IMR-90 (cell line): ENCODE measurements at regions not wholly inside any gene's neighbourhood (a gene's known extent, or its start where the extent isn't known, plus 50 kb on each side); places are given as distances from the start of the nearest gene placed in this dataset.

Source experiments
- ATAC-seq: fragments of 200-7000 bp; cut with Tn5 transposase; 2 replicates; pipeline ENCODE4 v1.9.1; 2020; ENCODE audit warnings: low read depth, mild to moderate bottlenecking, moderate library complexity
- BruUV-seq: library from RNA; stranded (reverse); fragments of 400-500 nt; replicated peaks from 2 replicates; lab custom pipeline; 2021; lab: Mats Ljungman, UMichigan
- CTCF ChIA-PET: fragments of 300-600 bp; formaldehyde crosslinking; extraction: SDS; loops from one replicate; lab custom pipeline; 2021; ENCODE audit warnings: antibody characterized with exemption; lab: Yijun Ruan, JAX
- POLR2A ChIA-PET: fragments of 300-600 bp; sonication (Branson Sonifier 250); formaldehyde crosslinking; loops from one replicate; lab custom pipeline; 2022; ENCODE audit warnings: antibody characterized with exemption; ENCODE audit not compliant: unreplicated experiment; lab: Charles Lee
- DNase-seq: peaks from one replicate; pipeline ENCODE4 v3.0.0; 2013
- H2AFZ ChIP-seq: replicated peaks from 2 replicates; pipeline ENCODE3; 2013; ENCODE audit warnings: low read length, mild to moderate bottlenecking; ENCODE audit not compliant: poor library complexity
- H2AK5ac ChIP-seq: 2 replicates; pipeline ENCODE4 v1.6.1; 2013; ENCODE audit warnings: low read depth, low read length, inconsistent platforms
- H2AK9ac ChIP-seq: replicated peaks from 2 replicates; pipeline ENCODE3; 2013; ENCODE audit warnings: mild to moderate bottlenecking, low read depth, low read length, moderate library complexity; ENCODE audit not compliant: poor library complexity
- H2BK120ac ChIP-seq: 2 replicates; pipeline ENCODE4 v1.6.1; 2013; ENCODE audit warnings: low read depth, low read length, inconsistent platforms
- H2BK15ac ChIP-seq: 3 replicates; pipeline ENCODE4 v1.6.1; 2013; ENCODE audit warnings: low read depth, low read length, inconsistent platforms
- H2BK20ac ChIP-seq: 2 replicates; pipeline ENCODE4 v1.6.1; 2013; ENCODE audit warnings: low read depth, mild to moderate bottlenecking, inconsistent platforms, low read length, moderate library complexity
- H2BK5ac ChIP-seq: 2 replicates; pipeline ENCODE4 v1.6.1; 2013; ENCODE audit warnings: mild to moderate bottlenecking, low read depth, low read length, inconsistent platforms; ENCODE audit not compliant: poor library complexity, severe bottlenecking
- H3K14ac ChIP-seq: replicated peaks from 2 replicates; pipeline ENCODE4 v1.6.1; 2013; ENCODE audit warnings: low read depth, low read length, inconsistent platforms
- H3K18ac ChIP-seq: 2 replicates; pipeline ENCODE4 v1.6.1; 2013; ENCODE audit warnings: low read depth, low read length, control low read depth
- H3K23ac ChIP-seq: 2 replicates; pipeline ENCODE4 v1.6.1; 2013; ENCODE audit warnings: low read depth, low read length, inconsistent platforms
- H3K27ac ChIP-seq: 2 replicates; pipeline ENCODE4 v1.5.1; 2013; ENCODE audit warnings: mild to moderate bottlenecking, control low read depth, low read length; ENCODE audit not compliant: insufficient read depth
- H3K27me3 ChIP-seq: 2 replicates; pipeline ENCODE4 v1.6.1; 2013; ENCODE audit warnings: low read length; ENCODE audit not compliant: control insufficient read depth, insufficient read depth
- H3K36me3 ChIP-seq: 2 replicates; pipeline ENCODE4 v1.6.1; 2013; ENCODE audit warnings: low read length, mixed read lengths; ENCODE audit not compliant: control insufficient read depth, insufficient read depth
- H3K4ac ChIP-seq: 2 replicates; pipeline ENCODE4 v1.6.1; 2013; ENCODE audit warnings: low read depth, low read length, inconsistent platforms
- H3K4me1 ChIP-seq: 2 replicates; pipeline ENCODE4 v1.6.1; 2013; ENCODE audit warnings: low read length, mixed read lengths; ENCODE audit not compliant: control insufficient read depth, insufficient read depth
- H3K4me2 ChIP-seq: 2 replicates; pipeline ENCODE4 v1.6.1; 2013; ENCODE audit warnings: low read depth, mild to moderate bottlenecking, control low read depth, low read length, moderate library complexity
- H3K4me3 ChIP-seq: 2 replicates; pipeline ENCODE4 v1.5.1; 2013; ENCODE audit warnings: low read depth, mild to moderate bottlenecking, control low read depth, low read length, moderate library complexity; ENCODE audit not compliant: insufficient read depth
- H3K56ac ChIP-seq: 2 replicates; pipeline ENCODE4 v1.6.1; 2013; ENCODE audit warnings: low read length, inconsistent platforms; ENCODE audit not compliant: insufficient read depth; ENCODE audit errors: extremely low read depth
- H3K79me1 ChIP-seq, 2 experiments: 2 replicates each; pipeline ENCODE4 v1.6.1; 2013; ENCODE audit warnings: low read length in 2 of 2, inconsistent platforms in 1 of 2, low read depth in 1 of 2
- H3K9ac ChIP-seq: 2 replicates; pipeline ENCODE4 v1.6.1; 2013; ENCODE audit warnings: low read depth, low read length, control low read depth
- H3K9me1 ChIP-seq: 2 replicates; pipeline ENCODE4 v1.6.1; 2013; ENCODE audit warnings: low read length, inconsistent platforms; ENCODE audit not compliant: insufficient read depth
- H3K9me3 ChIP-seq: 2 replicates; pipeline ENCODE4 v1.6.1; 2013; ENCODE audit warnings: low read length; ENCODE audit not compliant: control insufficient read depth, insufficient read depth
- H4K20me1 ChIP-seq: 2 replicates; pipeline ENCODE4 v1.6.1; 2013; ENCODE audit warnings: low read length, inconsistent platforms; ENCODE audit not compliant: insufficient read depth
- H4K5ac ChIP-seq: 2 replicates; pipeline ENCODE4 v1.6.1; 2013; ENCODE audit warnings: mild to moderate bottlenecking, low read depth, low read length, control low read depth
- H4K8ac ChIP-seq, 2 experiments: 2 replicates each; pipeline ENCODE4 v1.6.1; 2013; ENCODE audit warnings: low read depth in 2 of 2, low read length in 2 of 2, control low read depth in 1 of 2, inconsistent platforms in 1 of 2
- H4K91ac ChIP-seq: 2 replicates; pipeline ENCODE4 v1.6.1; 2013; ENCODE audit warnings: low read depth, low read length, inconsistent platforms; ENCODE audit not compliant: insufficient read depth
- BHLHE40 ChIP-seq: fragments of 150-350 bp; IDR thresholded peaks from 2 replicates; pipeline ENCODE4 v1.6.1; 2016; ENCODE audit warnings: mild to moderate bottlenecking, low read depth, low read length
- CEBPB ChIP-seq: IDR thresholded peaks from 2 replicates; pipeline ENCODE4 v1.6.1; 2012; ENCODE audit warnings: low read depth, low read length, improper control_type of control experiment
- CHD1 ChIP-seq: IDR thresholded peaks from 2 replicates; pipeline ENCODE4 v1.6.1; 2012; ENCODE audit warnings: low read depth, low read length, improper control_type of control experiment
- CTCF ChIP-seq: conservative IDR thresholded peaks from 2 replicates; pipeline ENCODE4 v1.5.1; 2012; ENCODE audit warnings: mild to moderate bottlenecking, low read depth, low read length, improper control_type of control experiment
- ELK1 ChIP-seq: fragments of 150-350 bp; IDR thresholded peaks from 2 replicates; pipeline ENCODE4 v1.6.1; 2016; ENCODE audit warnings: low read depth, mild to moderate bottlenecking, low read length, moderate library complexity, borderline replicate concordance
- FOS ChIP-seq: fragments of 150-350 bp; IDR thresholded peaks from 2 replicates; pipeline ENCODE4 v1.6.1; 2016; ENCODE audit warnings: low read depth, low read length
- MAZ ChIP-seq: IDR thresholded peaks from 2 replicates; pipeline ENCODE4 v1.6.1; 2012; ENCODE audit warnings: low read depth, mild to moderate bottlenecking, low read length, improper control_type of control experiment, moderate library complexity, borderline replicate concordance
- MXI1 ChIP-seq: IDR thresholded peaks from 2 replicates; pipeline ENCODE4 v1.6.1; 2012; ENCODE audit warnings: low read depth, mild to moderate bottlenecking, low read length, moderate library complexity, borderline replicate concordance
- NFE2L2 ChIP-seq: fragments of 150-350 bp; IDR thresholded peaks from 2 replicates; pipeline ENCODE4 v1.6.1; 2016; ENCODE audit warnings: low read depth, mild to moderate bottlenecking, low read length
- POLR2A ChIP-seq: IDR thresholded peaks from 2 replicates; pipeline ENCODE4 v1.6.1; 2012; ENCODE audit warnings: mild to moderate bottlenecking, low read depth, low read length
- RCOR1 ChIP-seq: IDR thresholded peaks from 2 replicates; pipeline ENCODE4 v1.6.1; 2012; ENCODE audit warnings: mild to moderate bottlenecking, low read length, improper control_type of control experiment; ENCODE audit not compliant: insufficient replicate concordance
- RFX5 ChIP-seq: IDR thresholded peaks from 2 replicates; pipeline ENCODE4 v1.8.0; 2012; ENCODE audit warnings: low read depth, mild to moderate bottlenecking, low read length, moderate library complexity
- SMC3 ChIP-seq: fragments of 150-350 bp; IDR thresholded peaks from 2 replicates; pipeline ENCODE4 v1.6.1; 2016; ENCODE audit warnings: low read depth, mild to moderate bottlenecking, antibody characterized with exemption, low read length, moderate library complexity
- WGBS, 2 experiments: methylation state at CpG; one replicate each; pipeline versions ENCODE4 v1.1.5 to v1.1.7; 2013; ENCODE audit warnings: missing lambda C conversion rate in 2 of 2; ENCODE audit not compliant: insufficient read length in 1 of 2; ENCODE audit errors: extremely low coverage in 2 of 2; 5-methylcytosine and 5-hydroxymethylcytosine counted together
- dilution Hi-C: fragments of 300-500 bp; cut with HindIII; formaldehyde crosslinking; loops from one replicate; pipeline ENCODE4 v1.14.3; 2018; ENCODE audit warnings: low sequenced_read_pairs; ENCODE audit not compliant: unreplicated experiment
- in situ Hi-C: fragments of 300-500 bp; cut with MboI; formaldehyde crosslinking; loops from 3 replicates; pipeline ENCODE4 v1.14.3; 2019; ENCODE audit warnings: low sequenced_read_pairs, inconsistent platforms, mixed read lengths
- intact Hi-C: fragments of 100-400 bp; cut with micrococcal nuclease; formaldehyde crosslinking; loops from 2 replicates; pipeline ENCODE4 v1.10.0; 2022

DNA sequence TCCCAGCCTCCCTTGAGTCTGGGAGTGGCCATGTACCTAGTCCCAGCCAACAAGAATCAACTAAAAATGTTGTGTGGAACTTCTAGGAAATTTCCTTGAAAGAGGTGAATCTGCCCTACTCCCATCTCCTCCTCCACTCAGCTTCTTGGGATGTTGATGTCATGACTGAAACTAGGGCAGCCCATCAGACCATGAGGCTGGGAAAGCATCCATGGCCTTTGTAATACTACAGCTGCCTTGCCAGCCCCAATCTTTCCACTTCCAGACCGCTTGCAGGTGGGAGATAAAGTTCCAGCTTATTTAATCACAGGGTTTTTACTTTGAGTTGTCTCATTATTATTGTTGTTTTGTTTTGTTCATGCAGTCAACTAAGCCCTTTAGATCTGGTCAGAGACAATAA, 170.3 kb upstream of the LMNTD1 start:
- no peaks in the 10 kb centered on the region for H3K79me1 ChIP-seq
- H3K9me3 ChIP-seq: no peaks in the 10 kb centered on the region
- BruUV-seq: no TSS peak
- H2AK5ac ChIP-seq: no peak overlapping the region
- no peak overlapping the region for H3K18ac ChIP-seq
- dilution Hi-C loops (no loop called here), in situ Hi-C loops (no loop called here), intact Hi-C loops (no loop called here)
- H2BK20ac ChIP-seq: no peak overlapping the region
- H3K23ac ChIP-seq: no peak overlapping the region
- H3K4me2 ChIP-seq: no peak overlapping the region
- no CpG with 5 or more reads among the region's 1 CpG for WGBS, 2 experiments
- no peak for TF ChIP-seq CEBPB
- no peak for TF ChIP-seq POLR2A
- TF ChIP-seq FOS: no peak
- no peak for TF ChIP-seq CTCF
- TF ChIP-seq CHD1: no peak
- TF ChIP-seq NFE2L2: no peak
- no peak for TF ChIP-seq RCOR1
- no peak for TF ChIP-seq MXI1
- no peak for TF ChIP-seq RFX5
- no peak for TF ChIP-seq SMC3
- no peak for TF ChIP-seq BHLHE40
- no peak for TF ChIP-seq MAZ
- TF ChIP-seq ELK1: no peak
- H4K5ac ChIP-seq: no peak overlapping the region
- H3K14ac ChIP-seq: no peak overlapping the region
- H4K91ac ChIP-seq: no peak overlapping the region
- no peak for ATAC-seq
- H3K9me1 ChIP-seq: no peaks in the 10 kb centered on the region
- H2AFZ ChIP-seq: no peak overlapping the region
- H2AK9ac ChIP-seq: peak overlapping the region; percentile 38
- H3K36me3 ChIP-seq: no peaks in the 10 kb centered on the region
- no peak overlapping the region for H3K9ac ChIP-seq
- DNase-seq: peak; percentile 27
- H3K4me3 ChIP-seq: no peak overlapping the region
- no peak overlapping the region for H2BK15ac ChIP-seq
- H2BK120ac ChIP-seq: 0 out of 2 replicates have a peak overlapping the region, but pooled peaks have one; percentile 17
- H3K4me1 ChIP-seq: peaks cover 6% of the 10 kb centered on the region
- ChIA-PET CTCF (no interaction called here), POLR2A (no interaction called here)
- no peak overlapping the region for H3K27ac ChIP-seq
- H2BK5ac ChIP-seq: no peak overlapping the region
- H4K8ac ChIP-seq: no peak overlapping the region
- no peak overlapping the region for H3K4ac ChIP-seq
- H3K27me3 ChIP-seq: no peaks in the 10 kb centered on the region
- H3K56ac ChIP-seq: no peak overlapping the region
- no peaks in the 10 kb centered on the region for H4K20me1 ChIP-seq
